SK-N-SH treated with all-trans-retinoic acid at 6 μM for 48 hours (cell line): ENCODE measurements at regions not wholly inside any gene's neighbourhood (a gene's known extent, or its start where the extent isn't known, plus 50 kb on each side); places are given as distances from the start of the nearest gene placed in this dataset.

Experiments used
- ARNTL ChIP-seq: fragments of 450-650 bp; formaldehyde crosslinking; IDR thresholded peaks from 2 replicates; pipeline ENCODE4 v1.5.0; 2020; ENCODE audit warnings: low read depth, mild to moderate bottlenecking, moderate library complexity, borderline replicate concordance
- CSDC2 ChIP-seq: fragments of 250-450 bp; sonication (Bioruptor Pico); IDR thresholded peaks from 2 replicates; pipeline ENCODE4 v1.5.0; 2020; ENCODE audit warnings: mild to moderate bottlenecking, moderate library complexity
- PPARA ChIP-seq: fragments of 250-450 bp; sonication (Bioruptor Pico); IDR thresholded peaks from 2 replicates; pipeline ENCODE4 v1.5.0; 2020; ENCODE audit warnings: mild to moderate bottlenecking, borderline replicate concordance
- RARB ChIP-seq: fragments of 250-450 bp; sonication (Bioruptor Pico); IDR thresholded peaks from 2 replicates; pipeline ENCODE4 v1.8.0; 2021; ENCODE audit warnings: mild to moderate bottlenecking, moderate library complexity
- ZFP30 ChIP-seq: fragments of 450-650 bp; formaldehyde crosslinking; IDR thresholded peaks from 2 replicates; pipeline ENCODE4 v1.5.0; 2022; ENCODE audit warnings: mild to moderate bottlenecking, moderate library complexity
- TF ChIP-seq, protein P1 (sequence below): fragments of 250-450 bp; sonication (Bioruptor Pico); IDR thresholded peaks from 2 replicates; pipeline ENCODE4 v1.8.0; 2021; ENCODE audit warnings: low read depth, mild to moderate bottlenecking, moderate library complexity, borderline replicate concordance
- TF ChIP-seq, protein P2 (sequence below): fragments of 250-450 bp; sonication (Bioruptor Pico); IDR thresholded peaks from 2 replicates; pipeline ENCODE4 v1.5.0; 2020; ENCODE audit warnings: mild to moderate bottlenecking, moderate library complexity
- TF ChIP-seq, protein P3 (sequence below): fragments of 250-450 bp; sonication (Bioruptor Pico); IDR thresholded peaks from 2 replicates; pipeline ENCODE4 v1.5.1; 2021; ENCODE audit warnings: mild to moderate bottlenecking, moderate library complexity

DNA sequence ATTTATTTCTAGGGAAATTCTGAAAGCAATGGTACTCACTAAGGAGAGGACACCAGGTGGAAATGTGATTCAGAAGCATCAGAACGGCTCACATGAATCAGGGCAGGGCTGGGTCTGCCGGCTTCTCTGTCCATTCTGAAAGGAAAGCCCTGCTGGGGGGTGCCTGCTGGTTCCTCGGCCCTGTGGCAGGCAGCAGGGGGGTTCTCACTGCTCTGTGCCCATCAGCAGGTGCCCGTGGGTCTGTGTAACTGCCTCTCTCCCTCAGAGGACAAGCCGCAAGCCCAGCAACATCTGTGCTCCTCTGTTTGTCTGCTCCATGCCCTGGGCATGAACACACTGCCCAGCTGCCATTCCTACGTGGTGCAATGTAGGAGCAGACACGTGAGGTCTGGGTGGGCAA lies 74.9 kb upstream of the ZNF423 start:
- TF ChIP-seq, protein P1, sequence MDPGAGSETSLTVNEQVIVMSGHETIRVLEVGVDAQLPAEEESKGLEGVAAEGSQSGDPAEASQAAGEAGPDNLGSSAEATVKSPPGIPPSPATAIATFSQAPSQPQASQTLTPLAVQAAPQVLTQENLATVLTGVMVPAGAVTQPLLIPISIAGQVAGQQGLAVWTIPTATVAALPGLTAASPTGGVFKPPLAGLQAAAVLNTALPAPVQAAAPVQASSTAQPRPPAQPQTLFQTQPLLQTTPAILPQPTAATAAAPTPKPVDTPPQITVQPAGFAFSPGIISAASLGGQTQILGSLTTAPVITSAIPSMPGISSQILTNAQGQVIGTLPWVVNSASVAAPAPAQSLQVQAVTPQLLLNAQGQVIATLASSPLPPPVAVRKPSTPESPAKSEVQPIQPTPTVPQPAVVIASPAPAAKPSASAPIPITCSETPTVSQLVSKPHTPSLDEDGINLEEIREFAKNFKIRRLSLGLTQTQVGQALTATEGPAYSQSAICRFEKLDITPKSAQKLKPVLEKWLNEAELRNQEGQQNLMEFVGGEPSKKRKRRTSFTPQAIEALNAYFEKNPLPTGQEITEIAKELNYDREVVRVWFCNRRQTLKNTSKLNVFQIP (CRISPR knock-in tag) = no peak
- TF ChIP-seq ARNTL (CRISPR knock-in tag) (no peak), CSDC2 (CRISPR knock-in tag) (no peak), ZFP30 (CRISPR knock-in tag) (no peak), PPARA (no peak), RARB (CRISPR knock-in tag) (no peak)
- TF ChIP-seq, protein P2, sequence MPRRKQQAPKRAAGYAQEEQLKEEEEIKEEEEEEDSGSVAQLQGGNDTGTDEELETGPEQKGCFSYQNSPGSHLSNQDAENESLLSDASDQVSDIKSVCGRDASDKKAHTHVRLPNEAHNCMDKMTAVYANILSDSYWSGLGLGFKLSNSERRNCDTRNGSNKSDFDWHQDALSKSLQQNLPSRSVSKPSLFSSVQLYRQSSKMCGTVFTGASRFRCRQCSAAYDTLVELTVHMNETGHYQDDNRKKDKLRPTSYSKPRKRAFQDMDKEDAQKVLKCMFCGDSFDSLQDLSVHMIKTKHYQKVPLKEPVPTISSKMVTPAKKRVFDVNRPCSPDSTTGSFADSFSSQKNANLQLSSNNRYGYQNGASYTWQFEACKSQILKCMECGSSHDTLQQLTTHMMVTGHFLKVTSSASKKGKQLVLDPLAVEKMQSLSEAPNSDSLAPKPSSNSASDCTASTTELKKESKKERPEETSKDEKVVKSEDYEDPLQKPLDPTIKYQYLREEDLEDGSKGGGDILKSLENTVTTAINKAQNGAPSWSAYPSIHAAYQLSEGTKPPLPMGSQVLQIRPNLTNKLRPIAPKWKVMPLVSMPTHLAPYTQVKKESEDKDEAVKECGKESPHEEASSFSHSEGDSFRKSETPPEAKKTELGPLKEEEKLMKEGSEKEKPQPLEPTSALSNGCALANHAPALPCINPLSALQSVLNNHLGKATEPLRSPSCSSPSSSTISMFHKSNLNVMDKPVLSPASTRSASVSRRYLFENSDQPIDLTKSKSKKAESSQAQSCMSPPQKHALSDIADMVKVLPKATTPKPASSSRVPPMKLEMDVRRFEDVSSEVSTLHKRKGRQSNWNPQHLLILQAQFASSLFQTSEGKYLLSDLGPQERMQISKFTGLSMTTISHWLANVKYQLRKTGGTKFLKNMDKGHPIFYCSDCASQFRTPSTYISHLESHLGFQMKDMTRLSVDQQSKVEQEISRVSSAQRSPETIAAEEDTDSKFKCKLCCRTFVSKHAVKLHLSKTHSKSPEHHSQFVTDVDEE (CRISPR knock-in tag) = no peak
- TF ChIP-seq, protein P3, sequence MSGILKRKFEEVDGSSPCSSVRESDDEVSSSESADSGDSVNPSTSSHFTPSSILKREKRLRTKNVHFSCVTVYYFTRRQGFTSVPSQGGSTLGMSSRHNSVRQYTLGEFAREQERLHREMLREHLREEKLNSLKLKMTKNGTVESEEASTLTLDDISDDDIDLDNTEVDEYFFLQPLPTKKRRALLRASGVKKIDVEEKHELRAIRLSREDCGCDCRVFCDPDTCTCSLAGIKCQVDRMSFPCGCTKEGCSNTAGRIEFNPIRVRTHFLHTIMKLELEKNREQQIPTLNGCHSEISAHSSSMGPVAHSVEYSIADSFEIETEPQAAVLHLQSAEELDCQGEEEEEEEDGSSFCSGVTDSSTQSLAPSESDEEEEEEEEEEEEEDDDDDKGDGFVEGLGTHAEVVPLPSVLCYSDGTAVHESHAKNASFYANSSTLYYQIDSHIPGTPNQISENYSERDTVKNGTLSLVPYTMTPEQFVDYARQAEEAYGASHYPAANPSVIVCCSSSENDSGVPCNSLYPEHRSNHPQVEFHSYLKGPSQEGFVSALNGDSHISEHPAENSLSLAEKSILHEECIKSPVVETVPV (CRISPR knock-in tag) = no peak
